ENCODE measurements at regions not wholly inside any gene's neighbourhood (a gene's known extent, or its start where the extent isn't known, plus 50 kb on each side); places are given as distances from the start of the nearest gene placed in this dataset.

DNA sequence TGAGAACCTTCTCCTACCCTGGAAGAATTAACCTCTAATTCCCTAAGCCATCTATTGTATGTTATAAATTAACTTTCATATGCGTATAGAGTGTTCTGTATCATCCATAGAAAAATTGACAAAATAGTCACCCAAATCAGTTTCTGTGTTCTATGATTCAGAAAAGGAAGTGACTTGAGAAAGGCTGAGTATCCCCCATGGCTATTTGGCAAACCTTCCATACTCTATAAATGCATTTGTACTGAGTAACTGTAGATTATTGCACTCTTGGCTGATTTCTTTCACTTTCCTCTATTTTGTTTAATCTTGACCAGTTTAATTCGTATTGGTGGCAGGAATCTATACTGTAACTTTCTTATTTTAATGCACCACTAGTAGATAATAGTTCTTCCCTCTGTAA, 182.2 kb downstream of the HTR7 start:
- TF ChIP-seq, protein P1, sequence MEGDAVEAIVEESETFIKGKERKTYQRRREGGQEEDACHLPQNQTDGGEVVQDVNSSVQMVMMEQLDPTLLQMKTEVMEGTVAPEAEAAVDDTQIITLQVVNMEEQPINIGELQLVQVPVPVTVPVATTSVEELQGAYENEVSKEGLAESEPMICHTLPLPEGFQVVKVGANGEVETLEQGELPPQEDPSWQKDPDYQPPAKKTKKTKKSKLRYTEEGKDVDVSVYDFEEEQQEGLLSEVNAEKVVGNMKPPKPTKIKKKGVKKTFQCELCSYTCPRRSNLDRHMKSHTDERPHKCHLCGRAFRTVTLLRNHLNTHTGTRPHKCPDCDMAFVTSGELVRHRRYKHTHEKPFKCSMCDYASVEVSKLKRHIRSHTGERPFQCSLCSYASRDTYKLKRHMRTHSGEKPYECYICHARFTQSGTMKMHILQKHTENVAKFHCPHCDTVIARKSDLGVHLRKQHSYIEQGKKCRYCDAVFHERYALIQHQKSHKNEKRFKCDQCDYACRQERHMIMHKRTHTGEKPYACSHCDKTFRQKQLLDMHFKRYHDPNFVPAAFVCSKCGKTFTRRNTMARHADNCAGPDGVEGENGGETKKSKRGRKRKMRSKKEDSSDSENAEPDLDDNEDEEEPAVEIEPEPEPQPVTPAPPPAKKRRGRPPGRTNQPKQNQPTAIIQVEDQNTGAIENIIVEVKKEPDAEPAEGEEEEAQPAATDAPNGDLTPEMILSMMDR (IDR thresholded peaks at IDR 0.05; ENCODE audit: unreplicated experiment), result no peak
- Mint-ChIP-seq H3K36me3 (ENCODE audit: insufficient read depth) (no peaks in the 10 kb centered on the region), H3K4me1 (ENCODE audit: low read depth) (no peaks in the 10 kb centered on the region), H3K27ac (no peak overlapping the region), H3K4me3 (ENCODE audit: low read depth) (no peak overlapping the region), H3K9me3 (ENCODE audit: low read depth) (no peaks in the 10 kb centered on the region), H3K27me3 (no peaks in the 10 kb centered on the region)
- no peak for DNase-seq (ENCODE audit: low spot score, unreplicated experiment)
